ENCODE measurements at regions not wholly inside any gene's neighbourhood (a gene's known extent, or its start where the extent isn't known, plus 50 kb on each side); places are given as distances from the start of the nearest gene placed in this dataset.
"Not testable (repeated sequence)": the region's sequence is repeated elsewhere in the genome, so short reads cannot be mapped to it uniquely, and the experiment has no call there.

DNA sequence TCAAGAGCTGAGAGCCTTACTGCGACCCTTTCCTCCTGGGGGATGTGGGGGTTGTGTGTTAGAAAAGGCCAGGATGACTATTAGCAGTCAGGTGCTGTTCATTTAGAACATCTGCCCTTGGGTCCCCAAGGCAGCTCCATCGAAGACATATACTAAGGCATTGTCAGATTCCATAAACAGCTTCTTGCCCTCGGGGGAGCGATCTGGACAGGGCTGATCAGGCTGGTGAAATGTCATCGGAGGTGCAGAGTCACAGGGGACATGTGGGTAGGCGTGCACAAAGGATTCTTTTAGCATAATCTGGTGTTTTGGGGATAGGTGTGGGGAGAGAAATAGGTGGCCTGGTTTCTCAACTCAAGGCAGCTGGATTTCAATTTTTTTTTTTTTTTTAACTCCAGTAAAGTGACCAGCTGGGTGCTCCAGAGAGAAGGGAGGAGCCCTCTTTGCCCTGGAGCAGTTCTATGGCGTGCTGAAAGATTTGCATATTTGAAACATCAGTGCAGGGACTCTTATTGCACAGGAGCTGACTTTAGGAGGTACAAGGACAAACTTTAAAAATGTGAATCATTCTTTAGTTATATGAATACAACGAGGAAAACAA, 160.1 kb downstream of the SUDS3 start:
- DNase-seq (ENCODE audit: low spot score) = no peak

DNA sequence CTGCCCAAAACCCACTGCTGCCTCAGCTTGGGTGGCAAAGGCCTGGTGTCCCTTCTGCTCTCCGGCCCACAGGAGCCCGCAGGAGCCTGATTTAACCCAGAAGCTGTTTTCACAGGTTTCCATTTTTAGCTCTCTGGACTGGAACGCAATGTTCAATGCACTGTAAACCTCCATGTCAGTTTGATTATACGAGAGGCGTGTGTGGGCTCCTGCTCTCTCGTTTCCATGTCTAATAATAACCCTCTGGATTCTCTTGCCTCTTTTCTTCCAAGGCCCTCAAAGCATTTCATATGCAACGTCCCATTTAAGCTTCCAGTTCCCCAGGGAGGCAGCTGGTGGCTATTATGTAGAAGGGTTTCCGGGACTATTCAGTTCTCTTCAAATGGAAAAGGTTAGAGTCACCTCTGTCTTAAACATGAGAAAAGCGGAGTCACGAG, 161.1 kb downstream of the SUDS3 start:
- DNase-seq (ENCODE audit: low spot score) = no peak

DNA sequence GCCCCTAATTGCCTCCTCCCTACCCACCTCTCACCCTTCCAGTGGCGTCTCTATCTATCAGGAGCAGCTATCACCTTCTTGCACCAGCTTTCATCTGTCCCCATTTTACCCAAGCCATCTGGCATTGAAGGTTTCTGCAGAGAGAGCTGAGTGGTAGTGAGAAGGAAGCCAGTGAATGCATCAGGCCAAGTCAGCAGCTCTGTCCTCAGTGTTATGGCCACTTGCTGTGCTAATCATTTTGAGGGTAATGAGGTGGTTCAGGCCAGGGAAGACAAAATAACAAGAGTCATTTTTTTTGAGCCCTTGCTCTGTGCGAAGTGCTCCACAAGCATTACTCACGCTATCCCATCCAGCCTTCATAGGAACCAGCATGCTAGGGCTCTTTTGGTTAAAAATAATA, 164.7 kb downstream of the SUDS3 start:
- no peak for DNase-seq (ENCODE audit: low spot score)

DNA sequence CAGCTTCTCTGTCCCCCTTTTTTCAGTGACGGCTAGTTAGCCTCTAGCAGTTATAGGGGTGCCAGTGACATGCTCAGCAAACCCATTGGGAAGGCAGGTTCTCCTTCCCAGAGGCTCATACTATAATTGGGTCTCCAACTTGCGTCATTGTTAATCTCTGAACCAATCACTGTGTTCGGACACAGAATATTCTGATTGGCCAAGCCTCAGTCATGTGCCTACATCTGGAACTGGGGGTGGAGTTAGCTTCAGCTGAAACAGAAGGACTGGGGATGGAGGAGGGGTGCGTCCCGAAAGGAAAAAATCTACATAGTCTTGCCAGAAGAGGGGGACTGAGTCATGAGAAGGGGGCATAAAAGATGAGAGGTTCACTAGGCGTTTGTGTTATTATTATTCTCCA, 165.6 kb downstream of the SUDS3 start:
- no peak for DNase-seq (ENCODE audit: low spot score)

DNA sequence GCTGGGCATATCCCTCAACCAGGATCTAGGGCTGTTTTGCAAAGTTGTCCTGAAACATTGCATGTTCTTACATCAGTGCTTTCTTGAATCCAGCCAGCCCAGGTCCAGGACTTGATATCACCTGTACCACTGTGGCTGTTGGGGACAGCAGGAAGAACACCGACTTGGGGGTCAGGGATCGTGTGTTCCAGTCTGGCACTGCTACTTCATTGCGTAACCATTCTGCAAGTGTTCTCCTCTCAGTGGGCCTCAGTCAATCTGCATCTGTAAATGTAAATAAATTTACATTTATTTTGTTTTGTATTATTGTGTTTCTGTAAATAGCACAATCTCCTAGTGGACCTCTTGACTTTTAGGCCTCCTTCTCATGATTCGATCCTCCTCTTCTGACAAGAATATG, 167.3 kb downstream of the SUDS3 start:
- DNase-seq (ENCODE audit: low spot score) = no peak

DNA sequence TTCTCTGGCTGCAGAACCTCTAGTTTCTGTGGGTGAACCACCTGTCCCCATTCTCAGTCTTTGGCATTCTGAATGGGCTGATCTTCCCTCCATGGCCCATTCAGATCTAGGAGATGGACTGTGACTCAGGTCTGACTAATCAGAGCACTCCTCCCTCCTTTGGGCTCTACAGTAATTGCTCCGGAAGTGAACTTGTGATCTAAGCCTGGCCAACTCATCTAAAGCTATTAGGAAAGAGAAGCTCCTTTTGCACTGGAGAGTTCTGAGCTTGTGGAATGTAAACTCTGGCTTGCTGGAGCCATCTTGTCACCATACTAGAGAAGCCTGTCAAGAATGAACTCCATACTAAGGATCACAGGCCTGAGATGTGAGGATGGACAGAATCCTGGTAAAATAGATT, 168.2 kb downstream of the SUDS3 start:
- DNase-seq (ENCODE audit: low spot score) = no peak

DNA sequence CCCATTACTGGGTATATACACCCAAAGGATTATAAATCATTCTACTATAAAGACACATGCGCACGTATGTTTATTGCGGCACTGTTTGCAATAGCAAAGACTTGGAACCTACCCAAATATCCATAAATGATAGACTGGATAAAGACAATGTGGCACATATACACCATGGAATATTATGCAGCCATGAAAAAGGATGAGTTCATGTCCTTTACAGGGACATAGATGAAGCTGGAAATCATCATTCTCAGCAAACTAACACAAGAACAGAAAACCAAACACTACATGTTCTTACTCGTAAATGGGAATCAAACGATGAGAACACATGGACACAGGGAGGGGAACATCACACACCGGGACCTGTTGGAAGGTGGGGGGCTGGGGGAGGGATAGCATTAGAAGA, 171.3 kb downstream of the SUDS3 start:
- DNase-seq (ENCODE audit: low spot score) = not testable (repeated sequence)

DNA sequence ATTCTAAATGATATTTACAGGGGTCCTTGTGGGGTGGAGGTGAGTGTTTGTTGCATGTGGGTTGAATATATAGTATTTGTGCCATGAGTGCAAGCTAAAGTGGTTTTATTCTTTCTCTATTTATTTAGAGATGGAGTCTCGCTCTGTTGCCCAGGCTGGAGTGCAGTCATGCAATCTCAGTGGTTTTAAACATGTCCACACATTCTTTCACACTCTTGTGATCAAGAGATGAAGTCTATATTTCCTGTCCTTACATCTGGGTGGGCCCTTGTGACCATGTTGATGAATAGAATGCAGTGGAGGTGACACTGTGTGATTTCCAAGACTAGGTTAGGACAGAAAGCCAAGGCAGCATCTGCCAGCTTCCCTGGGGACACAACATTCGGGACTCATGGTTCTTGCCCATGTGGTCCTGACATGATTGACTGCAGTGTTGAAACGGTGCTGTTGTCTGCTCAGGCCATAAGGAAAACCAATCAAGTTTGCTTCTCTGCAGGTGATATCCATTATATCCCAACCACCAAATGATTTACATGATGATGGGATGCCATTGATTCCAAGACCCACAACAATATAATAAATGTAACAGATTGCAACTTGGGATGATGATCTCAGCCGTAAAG, 172.6 kb downstream of the SUDS3 start:
- DNase-seq (ENCODE audit: low spot score) = no peak

DNA sequence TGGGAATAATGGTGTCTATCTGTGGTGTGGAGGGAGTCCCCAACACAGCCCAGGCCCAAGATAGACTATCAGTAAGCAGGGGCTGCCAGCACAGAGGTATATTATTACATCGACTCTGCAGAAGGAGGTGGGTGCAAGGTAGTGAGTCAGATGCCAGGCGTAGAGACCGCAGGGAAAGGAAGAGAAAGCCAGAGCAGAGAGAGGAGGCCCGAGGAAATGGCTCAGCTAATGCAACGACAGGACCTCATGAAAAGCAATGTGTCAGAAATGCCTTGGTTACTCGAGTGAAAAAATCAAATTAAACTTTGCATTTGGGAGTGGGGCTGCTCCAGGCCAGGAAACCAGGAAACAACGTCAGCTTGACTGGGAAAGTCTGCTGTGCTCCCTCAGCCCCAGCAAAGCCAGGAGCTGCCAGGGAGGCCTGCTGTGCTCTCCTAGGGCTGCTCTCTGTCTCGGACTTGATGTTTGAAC, 173.2 kb downstream of the SUDS3 start:
- no peak for DNase-seq (ENCODE audit: low spot score)

DNA sequence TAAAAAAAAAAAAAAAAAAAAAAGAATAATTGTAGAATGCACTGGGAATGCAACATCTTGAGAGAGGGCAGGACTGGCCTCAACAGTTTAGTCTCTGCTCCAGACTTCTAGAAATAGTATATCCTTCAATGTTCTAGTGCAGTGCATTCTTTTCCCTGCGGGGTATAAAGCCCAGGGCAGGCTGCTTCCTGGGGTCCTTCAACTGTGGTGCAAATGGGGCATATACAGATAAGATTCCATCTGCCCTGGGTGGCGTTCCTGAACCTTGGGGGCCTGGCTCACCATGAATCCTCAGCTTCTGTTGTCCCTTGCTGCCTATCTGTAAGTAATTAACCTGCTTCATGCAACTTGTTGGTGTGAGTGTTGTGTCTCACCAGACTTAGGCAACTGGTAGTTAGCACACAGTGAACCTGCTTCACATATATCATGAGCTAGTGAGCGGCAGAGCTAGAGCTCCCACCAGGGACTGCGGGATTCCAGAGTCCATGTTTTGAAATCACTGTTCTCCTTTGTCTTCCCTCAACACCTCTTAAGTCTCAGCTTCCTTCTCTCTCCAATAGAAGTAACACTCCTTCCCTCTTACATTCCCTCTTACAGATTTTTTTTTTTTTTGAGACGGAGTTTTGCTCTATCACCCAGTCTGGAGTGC, 177.6 kb downstream of the SUDS3 start:
- DNase-seq (ENCODE audit: low spot score) = no peak

DNA sequence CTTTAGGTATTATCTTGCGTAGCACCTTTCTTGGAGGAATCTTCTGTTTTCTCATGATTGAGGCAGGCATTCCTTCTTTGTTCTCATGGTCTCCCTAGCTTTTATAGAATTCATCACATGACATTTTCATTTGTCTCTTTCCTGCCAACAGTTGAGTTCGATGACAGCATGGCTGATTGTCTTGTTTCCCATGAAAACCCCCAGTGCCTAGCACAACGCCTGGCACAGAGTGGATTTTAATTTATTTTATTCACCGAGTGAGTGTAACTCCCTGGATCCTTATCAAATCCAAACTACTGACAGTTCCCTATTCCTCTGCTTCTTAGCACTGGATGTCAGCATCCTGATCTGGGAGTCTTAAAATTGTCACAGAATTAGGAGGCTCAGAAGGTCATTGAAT, 182.6 kb downstream of the SUDS3 start:
- no peak for DNase-seq (ENCODE audit: low spot score)

DNA sequence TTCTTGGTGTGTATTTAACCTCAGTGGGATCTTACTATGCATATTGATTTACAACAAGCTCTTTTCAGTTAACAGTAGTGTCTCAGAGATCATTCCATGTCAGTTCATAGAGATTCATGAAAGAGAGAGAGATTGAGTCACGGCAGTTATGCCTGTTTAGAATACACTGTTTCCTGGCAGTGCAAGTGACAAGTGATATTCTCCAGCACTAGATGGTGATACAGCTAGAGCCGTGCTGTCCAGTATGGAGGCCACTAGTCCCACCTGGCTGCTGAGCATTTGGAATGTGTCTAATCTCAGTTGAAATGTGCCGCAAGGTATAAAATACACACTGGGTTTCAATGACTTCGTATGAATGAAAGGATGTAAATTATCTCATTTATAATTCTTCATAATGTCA, 184.4 kb downstream of the SUDS3 start:
- DNase-seq (ENCODE audit: low spot score) = no peak

DNA sequence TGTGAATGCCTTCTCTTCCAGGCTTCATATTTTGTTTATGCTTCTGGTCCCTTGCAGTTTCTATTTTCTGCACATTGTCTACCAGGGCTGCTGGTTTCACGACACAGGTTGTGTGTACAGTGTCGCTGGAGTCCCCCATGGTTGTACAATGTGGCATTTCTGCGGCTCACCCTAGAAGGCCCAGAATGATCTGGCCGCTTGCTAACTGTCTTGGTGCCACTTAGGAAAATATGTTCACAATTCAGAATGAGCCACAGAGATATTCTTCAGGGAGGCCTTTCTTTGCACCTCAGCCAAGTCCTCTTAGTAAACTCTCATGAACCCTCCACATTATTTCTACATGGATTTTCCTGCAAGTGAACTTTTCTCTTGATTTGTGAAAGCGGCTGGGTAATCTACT, 195.4 kb downstream of the SUDS3 start:
- no peak for DNase-seq (ENCODE audit: low spot score)

DNA sequence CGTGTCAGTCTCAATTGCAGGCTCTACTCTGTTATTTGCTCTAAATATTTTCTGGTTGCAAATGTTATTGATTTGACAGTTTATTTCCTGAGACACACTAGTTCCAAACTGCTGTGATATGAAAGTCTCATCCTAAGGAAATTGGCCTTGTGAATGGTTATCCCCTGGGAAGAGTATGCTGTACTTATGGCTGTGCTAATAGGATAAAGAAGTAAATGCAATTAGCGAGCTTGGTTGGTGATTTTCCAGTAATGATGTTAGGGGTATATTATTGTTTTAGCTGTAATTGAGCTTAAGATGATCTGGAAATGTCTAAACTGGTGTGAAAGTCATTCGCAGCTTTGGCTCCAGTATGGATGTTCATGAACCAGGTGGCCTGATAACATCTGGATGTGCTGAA, 197.9 kb downstream of the SUDS3 start:
- DNase-seq (ENCODE audit: low spot score) = peak; percentile 25

DNA sequence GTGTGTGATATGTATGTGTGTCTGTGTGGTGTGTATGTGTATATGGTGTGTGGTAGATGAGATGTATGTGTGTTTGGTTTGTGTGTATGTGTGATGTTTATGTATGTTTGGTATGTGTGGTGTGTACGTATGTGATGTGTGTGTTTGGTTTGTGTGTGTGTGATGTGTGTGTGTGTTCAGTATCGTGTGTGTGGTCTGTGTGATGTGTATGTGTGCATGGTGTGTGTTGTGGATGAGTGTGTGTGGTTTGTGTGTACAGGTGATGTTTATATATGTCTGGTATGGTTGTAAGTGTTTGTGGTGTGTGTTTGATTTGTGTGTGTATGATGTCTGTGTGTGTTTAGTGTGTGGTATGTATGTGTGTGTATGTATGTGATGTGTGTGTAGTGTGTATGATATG, 199.4 kb downstream of the SUDS3 start:
- no peak for DNase-seq (ENCODE audit: low spot score)

DNA sequence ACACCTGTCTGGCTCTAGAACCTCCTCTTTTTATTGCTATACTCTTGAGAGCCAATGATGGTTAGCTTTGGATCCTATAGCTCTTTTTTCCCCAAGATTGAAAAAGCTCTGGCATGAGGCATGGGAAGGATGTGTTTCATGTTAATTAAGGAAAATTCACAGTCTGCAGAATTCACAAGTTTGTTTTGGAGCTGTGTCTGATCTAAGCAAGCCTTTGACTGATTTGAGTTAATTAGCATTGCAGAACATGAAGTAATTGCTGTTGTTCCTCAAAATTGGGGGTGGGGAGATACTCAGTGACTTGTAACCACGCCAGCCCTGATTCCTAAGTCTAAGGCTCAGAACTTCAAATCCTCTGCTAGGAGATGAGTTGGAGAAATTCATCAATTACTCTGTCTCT, 205.0 kb downstream of the SUDS3 start:
- DNase-seq (ENCODE audit: low spot score) = no peak

DNA sequence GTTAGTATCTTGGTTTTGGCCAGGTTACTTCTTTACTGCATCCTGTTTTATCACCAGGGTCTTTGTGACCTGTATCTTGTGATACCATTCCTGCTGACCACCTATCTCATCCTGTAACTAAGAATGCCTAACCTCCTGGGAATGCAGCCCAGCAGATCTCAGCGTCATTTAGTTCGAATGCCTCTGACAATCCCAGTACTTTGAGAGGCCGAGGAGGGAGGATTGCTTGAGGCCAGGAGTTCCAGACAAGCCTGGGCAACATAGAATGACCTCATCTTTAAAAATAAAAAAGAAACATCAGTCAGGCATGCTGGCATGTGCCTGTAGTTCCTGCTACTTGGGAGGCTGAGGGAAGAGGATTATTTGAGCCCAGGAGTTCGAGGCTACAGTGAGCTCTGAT, 206.5 kb downstream of the SUDS3 start:
- no peak for DNase-seq (ENCODE audit: low spot score)

DNA sequence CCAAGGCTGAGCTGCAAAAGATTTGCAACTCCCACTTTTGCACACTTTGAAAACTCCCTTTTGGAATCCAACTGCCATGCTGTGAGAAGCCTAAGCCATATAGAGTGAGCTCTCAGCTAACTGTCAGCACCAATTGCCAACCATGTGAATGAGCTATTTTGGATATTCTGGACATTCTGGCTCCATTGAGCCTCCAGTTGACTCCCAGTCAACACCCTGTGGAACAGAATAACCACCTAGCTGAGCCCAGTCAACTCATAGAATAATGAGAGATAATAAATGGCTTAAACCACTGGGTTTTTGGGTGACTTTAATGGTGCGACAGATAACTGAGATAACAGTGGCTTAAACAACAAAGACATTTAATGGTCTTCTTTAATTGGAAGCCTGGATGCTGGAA, 210.1 kb downstream of the SUDS3 start:
- no peak for DNase-seq (ENCODE audit: low spot score)

DNA sequence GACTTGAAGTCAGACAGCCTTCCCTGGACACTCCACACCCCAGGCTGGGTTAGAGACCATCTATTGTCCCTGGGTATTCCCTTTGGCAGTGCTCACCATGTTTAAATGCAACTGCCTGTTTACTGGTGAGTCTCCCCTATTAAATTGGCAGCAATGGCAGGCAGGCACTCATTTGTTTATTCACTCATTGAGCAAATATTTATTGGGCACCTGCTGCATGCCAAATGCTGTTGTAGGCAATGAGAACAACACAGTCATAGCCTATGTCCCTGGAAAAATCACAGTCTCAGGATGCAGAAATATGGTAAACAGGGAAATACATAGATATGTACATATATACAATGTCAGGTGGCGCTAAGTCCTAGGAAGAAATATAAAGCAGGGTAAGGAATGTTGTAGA, 212.8 kb downstream of the SUDS3 start:
- no peak for DNase-seq (ENCODE audit: low spot score)

DNA sequence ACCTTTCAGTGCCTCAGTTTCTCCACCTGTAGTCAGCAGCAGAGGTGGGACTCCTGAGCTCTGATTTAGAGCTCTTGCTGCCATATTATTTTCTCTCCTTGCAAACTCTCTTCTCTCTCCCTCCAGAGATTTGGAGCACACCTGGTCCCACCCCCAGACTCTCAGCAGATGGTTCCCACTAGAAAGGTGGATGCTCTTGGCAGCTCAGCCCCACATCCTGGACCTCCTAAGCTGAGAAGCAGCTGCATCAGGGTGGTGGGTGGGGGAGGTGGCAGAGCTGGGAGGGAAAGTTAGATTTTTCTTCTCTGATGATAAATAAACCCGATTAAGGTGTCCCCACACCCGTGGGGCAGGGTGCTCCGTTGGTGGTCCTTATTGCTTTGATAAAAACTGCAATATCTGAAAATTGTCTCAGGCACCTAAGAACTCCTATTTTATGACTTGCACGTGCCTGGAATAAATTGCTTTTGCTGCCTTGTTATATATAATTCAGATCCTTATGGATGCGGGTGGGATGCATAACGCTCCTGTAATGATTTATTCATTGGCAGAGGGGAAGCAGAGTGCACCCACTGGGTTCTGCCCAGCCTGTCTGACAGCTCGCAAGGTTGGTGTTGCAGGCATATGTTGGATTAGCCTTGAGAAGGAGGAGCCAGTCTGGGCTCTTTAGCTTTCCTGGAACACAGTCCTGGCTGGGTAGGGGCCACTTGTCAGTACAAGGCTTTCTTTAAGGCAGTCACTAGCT, 214.2 kb downstream of the SUDS3 start:
- DNase-seq (ENCODE audit: low spot score) = no peak

DNA sequence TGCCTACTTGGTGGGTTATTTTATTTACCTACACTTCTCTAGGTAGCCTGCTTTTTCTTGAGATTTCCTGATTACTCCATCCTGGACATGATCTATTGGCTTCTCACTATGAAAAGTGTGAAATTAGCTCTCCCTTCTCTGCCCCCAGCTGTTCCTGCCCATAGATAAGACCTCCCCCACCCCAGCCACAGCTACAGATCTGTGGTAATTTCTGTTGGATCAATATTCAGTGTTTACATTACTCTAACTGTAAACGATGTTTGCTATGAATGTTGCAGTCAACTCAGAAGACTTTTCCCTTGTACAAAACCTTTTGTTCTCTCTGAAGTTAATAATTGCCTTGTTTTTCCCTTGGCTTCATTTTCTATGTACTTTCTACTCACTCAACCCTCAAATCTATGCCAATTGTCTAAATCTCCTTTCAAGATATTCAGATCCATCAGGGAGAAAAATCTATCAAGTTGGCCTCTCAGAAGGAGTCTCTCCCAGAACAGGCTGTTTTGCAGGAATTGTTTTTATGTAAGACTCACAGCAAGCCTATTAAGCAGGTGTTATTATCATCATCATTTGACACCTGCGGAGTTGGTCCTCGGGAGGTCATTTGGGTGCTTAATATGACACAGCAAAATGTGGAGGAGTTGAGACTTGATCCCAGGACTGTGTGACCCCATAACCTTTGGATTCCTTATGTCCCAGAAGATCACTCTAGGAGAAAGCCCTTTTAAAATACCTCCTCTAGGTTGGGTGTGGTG, 227.4 kb downstream of the SUDS3 start:
- DNase-seq (ENCODE audit: low spot score) = no peak

DNA sequence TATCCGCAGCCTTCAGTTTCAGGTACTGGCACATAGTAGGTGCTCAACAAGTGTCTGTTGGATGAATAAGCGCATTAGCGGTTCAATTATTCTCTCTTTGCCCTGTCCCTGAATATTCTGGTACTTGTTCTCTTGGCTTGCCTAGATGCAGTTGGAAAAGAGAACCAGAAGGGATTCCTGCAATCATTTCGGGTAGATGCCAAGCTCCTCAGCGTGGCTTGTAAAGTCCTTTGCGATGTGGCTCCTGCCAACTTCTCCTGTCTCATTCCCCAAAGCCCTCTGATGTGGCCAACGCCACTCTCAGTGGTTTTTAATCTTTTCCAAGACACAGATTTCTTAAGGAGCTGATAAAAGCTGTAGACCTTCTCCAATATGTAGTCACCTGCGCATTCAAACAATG, 230.3 kb downstream of the SUDS3 start:
- no peak for DNase-seq (ENCODE audit: low spot score)

Data from SK-N-DZ (cell line).